Spleen (tissue), 7 donors: ENCODE measurements at regions not wholly inside any gene's neighbourhood (a gene's known extent, or its start where the extent isn't known, plus 50 kb on each side); places are given as distances from the start of the nearest gene placed in this dataset.

Source experiments
- POLR2A ChIP-seq, 3 donors: fragments of 450-650 bp; IDR thresholded peaks; one replicate each; pipeline ENCODE4 v1.5.1; 2017; ENCODE audit warnings: antibody characterized with exemption in 3 of 3, mild to moderate bottlenecking in 1 of 3
- TF ChIP-seq, protein P1 (sequence below), 11 experiments: fragments of 200-600 bp in 7 of 11; fragments of 450-650 bp in 4 of 11; sonication (generic) in 4 of 11; IDR thresholded peaks in 8 of 11; conservative IDR thresholded peaks in 3 of 11; 1 replicate in 7 of 11; 2 replicates in 4 of 11; pipeline versions ENCODE4 v1.4.0 to v1.8.0; 2016 to 2021; ENCODE audit warnings: antibody characterized with exemption in 11 of 11, inconsistent platforms in 4 of 11, mild to moderate bottlenecking in 1 of 11
- donor health status: DM: no; HTN: no; CAD: no; lungs with moderate emphysema.
- donor health status: DM: no; HTN: no; CAD: no.
- donor health status: DM: no; HTN: no; CAD: no.

DNA sequence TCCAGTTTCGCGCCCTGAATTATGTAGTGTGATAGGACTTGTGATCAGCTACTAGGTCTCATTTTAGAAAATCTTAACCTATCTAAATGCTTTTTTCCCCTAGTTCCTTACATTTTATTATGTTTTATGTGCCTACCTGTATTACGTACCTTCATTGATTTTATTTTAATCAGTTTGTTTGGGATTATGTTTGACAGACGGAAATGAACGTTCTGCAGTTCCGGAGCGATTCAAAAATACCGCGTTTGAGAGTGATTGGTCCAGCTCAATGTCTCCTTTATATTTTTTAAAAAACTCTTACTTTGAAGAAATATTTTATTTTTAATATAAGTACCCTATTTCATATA lies 114.3 kb upstream of the BTN3A2 start:
- TF ChIP-seq, protein P1, sequence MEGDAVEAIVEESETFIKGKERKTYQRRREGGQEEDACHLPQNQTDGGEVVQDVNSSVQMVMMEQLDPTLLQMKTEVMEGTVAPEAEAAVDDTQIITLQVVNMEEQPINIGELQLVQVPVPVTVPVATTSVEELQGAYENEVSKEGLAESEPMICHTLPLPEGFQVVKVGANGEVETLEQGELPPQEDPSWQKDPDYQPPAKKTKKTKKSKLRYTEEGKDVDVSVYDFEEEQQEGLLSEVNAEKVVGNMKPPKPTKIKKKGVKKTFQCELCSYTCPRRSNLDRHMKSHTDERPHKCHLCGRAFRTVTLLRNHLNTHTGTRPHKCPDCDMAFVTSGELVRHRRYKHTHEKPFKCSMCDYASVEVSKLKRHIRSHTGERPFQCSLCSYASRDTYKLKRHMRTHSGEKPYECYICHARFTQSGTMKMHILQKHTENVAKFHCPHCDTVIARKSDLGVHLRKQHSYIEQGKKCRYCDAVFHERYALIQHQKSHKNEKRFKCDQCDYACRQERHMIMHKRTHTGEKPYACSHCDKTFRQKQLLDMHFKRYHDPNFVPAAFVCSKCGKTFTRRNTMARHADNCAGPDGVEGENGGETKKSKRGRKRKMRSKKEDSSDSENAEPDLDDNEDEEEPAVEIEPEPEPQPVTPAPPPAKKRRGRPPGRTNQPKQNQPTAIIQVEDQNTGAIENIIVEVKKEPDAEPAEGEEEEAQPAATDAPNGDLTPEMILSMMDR (IDR thresholded peaks at IDR 0.05 in 8 of 11, conservative IDR thresholded peaks at IDR 0.05 in 3 of 11) = no peak
- TF ChIP-seq POLR2A (IDR thresholded peaks at IDR 0.05) = no peak
